GM19239 (cell line): ENCODE measurements at regions not wholly inside any gene's neighbourhood (a gene's known extent, or its start where the extent isn't known, plus 50 kb on each side); places are given as distances from the start of the nearest gene placed in this dataset.

Source experiments
- DNase-seq: peaks from one replicate; pipeline ENCODE4 v3.0.0; 2011; ENCODE audit warnings: low spot score; ENCODE audit not compliant: insufficient read length
- FAIRE-seq: peaks from 2 replicates; lab custom pipeline; 2011; peaks lifted over from hg19 to GRCh38; lab: Jason Lieb, UNC

DNA sequence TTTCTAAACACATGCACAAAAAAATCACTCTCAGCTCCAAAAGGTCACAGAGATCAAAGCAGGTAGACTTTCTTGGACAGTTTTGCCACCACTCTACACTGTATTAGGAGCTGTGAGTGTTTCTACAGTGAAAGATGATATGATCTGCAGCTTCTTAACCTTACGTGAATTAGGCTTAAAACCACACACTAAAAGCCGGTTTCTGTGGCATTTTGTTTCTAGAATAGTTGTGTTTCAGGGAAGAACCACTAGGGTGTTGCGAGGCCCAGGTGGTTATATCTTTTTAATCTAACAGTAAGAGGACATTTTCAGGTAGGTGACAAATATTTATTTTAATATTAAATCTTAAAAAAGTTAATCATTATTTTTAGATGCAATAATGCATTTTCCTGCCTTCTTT is 216.4 kb downstream of the KLF5 start:
- DNase-seq (no peak), FAIRE-seq (no peak)

DNA sequence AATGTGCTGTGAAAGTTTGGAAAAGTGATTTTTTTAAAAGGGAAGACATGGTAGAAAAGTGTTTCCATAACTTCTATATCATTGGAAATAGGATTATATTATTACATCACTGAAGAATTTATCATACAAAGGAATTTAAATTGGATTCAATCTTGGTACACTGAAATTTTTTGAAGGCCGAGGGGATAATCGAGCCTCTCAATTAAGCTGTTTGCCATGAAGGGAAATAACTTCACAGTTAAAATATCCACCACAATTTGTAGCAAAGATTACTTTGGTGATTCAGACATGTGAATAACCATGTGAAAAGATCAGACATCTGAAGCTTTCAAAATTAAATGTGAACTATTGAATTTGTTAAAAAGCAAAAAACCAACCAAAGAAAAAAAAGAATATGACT is 215.3 kb downstream of the KLF5 start:
- FAIRE-seq (no peak), DNase-seq (no peak)

DNA sequence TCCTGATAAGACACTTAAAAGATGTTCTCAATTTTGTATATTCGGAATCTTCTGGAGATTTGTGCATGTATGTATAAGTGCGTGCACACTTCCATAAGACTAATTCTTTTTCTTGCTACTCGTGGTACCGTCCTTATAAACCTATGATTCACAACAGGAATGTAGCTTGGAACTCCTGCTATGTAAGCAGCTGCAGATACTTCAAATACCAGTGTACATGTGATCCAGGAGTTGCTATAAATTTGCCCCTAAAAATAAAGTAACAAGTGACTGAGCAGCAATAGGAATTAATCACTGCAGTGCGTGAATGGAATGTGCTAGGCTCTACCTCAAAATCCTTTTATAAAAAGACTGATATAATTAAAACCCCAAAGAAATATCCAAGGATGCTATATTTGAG is 214.9 kb downstream of the KLF5 start:
- FAIRE-seq = no peak
- DNase-seq = no peak

DNA sequence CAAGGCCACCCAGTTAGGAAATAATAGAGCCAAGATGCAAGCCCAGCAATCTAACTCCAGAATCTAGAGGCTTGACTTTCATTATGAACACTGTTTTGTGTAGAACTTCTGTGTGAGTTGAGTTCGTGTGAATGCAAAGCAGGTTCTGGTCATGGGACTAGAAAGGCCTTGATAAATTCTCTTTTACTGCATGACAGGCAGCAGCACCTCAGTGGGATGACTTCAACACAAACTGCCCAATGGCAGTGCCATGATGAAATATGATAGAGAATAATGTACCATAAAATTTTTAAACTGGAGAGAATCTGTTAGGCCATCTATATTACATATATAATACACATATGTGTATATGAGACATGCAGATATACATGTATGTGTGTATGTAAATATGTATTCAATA is 214.5 kb downstream of the KLF5 start:
- DNase-seq (no peak), FAIRE-seq (no peak)

DNA sequence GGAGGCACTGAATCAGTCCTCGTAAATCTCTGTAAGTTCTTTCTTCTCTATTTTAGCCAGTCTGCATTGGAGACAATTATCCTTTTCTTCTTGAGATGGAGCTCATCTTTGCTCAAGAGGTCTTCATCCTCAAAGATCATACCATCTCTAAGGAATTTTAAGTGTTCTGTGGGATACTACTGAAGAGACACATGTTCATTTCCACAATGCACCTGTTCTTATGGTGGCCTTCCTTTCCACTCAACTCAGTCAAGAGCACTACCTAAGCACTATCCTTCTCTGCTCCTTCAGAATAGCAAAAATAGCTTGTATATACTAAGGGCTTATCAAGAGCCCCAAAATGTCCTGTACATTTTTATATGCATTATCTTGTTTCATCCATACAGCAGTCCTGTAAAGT is 214.0 kb downstream of the KLF5 start:
- no peak for DNase-seq
- no peak for FAIRE-seq

DNA sequence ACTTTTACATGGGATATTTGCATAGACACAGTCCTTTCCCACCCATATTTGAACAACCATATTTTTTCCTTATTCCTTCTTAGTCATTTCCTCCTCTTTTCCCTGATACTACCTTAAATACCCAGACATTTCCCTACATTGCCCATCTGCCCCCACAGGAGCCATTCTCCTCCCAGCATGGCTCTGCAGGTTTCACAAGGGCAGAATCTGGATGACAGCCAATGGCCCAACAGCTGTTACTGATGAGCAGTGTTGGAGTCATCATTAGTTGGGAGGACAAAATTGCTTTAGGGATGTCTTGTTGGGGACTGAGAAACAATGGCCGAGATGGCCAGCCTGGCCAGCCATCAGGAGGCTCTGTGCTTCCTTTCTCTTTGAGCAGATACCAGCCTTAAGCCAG is 209.5 kb downstream of the KLF5 start:
- DNase-seq (no peak), FAIRE-seq (no peak)

DNA sequence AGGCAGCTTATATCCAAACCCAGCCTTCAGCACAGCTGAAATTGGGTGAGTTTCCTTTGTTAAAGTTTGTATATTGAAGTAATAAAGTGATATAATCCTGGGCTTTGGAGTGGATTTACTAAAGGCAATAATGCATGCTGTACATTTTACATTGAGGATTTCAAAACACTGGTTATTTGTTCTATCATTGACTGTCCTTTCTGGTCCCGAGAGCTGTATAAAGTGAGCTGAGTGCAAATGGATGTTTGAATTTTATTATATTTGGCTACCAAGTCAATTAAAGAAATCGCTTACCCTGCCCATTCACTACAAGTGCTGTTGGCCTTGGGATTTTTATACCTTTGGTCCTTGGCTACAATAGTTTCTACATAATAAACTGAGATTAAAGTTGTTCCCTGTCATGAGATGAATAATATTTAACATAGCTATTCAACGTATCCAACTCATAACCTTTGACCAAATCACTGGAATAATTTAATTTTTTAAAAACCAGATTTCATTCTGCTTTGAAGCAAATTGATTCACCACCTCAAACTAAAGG is 207.9 kb downstream of the KLF5 start:
- FAIRE-seq (no peak), DNase-seq (no peak)

DNA sequence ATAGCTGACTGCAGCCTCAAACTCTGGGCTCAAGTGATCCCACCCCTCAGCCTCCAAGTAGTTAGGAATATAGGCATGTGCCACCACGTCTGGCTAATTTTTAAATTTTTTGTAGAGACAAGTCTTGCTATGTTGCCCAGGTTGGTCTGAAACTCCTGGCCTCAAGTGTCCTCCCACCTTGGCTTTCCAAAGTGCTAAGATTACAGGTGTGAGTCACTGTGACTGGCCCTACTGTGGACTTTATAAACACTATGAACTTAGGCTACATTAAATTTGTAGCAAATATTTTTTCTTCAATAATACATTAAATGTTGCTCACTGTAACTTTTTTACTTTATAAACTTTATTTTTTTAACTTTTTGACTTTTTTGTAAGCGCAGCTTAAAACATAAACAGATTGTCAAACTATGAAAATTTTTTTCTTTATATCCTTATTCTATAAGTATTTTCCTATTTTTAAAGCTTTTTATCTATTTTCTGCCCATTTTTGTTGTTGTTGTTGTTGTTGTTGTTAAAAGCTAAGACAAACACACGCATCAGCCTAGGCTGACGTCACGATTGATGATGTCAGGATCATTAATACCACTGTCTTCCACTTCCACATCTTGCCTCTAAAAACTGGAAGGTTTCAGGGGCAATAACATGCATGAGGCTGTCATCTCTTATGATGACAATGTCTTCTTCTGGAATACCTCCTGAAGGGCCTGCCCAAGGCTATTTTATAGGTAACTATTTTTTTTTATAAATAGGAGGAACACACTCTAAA is 204.2 kb downstream of the KLF5 start:
- FAIRE-seq (no peak), DNase-seq (no peak)

DNA sequence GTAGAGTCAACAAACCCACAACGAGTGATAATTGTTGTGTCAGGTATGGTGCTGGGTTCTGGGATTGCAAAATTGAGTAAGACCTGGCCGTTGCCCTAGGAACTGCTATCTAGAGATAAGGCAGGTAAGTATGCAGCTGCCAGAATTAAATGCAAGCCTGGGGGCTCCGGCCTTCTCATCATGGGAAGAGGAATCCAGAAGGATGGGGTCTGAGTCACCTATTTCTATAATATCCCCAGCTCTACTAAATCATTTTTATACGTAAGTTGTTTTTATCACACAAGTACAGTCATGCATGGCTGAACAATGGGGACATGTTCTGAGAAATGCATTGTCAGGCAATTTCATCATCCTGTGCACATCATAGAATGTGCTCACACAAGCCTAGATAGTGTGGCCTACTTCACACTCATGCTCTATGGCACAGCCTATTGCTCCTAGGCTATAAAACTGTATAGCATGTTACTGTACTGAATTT is 203.0 kb downstream of the KLF5 start:
- FAIRE-seq = no peak
- no peak for DNase-seq

DNA sequence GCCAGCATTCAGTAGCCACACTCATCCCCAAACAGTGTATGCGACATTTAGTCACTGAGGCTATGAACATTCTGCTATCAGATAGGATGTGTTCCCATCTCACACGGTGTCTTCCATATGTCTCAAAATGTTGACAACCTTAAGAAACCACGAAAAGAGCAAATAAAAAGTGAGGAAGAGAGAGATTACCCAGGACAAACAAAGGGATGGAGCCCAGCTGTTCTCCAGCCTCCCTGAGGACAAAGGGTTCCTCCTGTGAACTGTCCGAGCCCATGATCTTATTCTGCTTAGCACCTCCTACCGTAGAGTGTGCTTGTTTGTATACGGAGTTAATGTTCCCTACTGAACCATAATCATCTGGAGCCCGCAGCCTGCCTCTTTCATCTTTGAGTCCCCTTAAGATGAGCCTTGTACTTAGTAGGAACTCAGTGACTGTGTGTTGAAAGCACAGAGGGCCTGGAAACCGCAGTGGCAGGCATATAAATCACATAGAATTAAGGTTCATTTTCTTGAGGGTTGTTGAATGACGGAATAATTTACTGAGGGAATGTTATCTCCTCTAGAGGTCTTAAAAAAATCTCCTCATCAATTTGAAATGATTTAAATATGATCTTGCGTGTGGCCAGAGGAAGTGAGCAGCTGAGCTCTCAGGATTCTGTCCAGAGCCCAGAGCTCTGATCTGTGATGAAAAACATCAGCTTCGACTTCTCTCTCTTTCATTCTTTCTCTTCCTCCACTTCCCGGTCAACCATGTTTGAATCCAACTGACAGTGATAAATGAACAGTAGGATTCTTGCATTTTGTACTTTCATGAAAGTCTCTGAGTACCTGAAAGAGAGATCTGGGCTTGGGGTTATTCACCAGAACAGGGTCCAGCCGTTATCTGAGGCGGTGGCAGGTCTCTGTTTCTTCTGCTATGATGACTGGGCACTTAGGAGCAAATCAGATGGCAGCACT is 200.5 kb downstream of the KLF5 start:
- no peak for DNase-seq
- no peak for FAIRE-seq

DNA sequence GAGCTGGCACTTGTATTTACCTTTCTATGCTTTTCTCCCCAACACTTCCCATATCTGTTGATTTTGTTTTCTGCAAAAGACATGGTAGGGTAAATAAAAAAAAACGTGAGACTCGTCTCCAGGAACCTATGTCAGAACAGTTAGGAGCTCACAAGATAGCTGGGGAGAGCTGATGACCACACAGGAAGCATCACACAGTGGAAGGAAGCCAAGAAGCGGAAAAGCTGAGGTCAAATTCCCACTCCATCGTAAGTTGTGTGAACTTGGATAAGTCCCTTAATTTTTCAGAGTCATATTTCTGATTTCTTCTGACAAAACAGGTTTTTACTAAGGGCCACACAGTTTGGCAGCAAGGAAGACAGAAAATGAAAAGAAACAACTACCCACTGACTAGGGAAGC is 199.6 kb downstream of the KLF5 start:
- no peak for DNase-seq

DNA sequence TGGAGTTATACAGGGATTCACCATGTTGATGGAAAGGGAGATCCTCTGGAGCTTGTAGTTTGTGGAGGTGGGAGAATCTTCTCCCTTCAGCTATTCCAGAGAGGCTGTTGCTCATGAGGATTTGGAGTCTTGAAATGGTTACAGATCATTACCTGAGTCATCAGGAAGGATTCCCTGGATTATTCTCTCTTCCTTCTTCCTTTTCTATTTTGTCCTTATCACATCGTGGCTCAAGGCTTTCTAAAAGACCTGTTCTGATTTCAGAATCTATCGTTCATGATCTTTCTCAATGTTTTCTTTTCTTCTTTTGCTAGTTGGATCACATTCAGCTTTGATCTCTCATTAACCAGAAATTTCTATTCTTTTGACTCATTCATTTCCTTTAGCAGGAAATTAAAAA is 196.0 kb downstream of the KLF5 start:
- DNase-seq (no peak), FAIRE-seq (no peak)

More for the DNA sequence above, 199.6 kb downstream of the KLF5 start:
- FAIRE-seq = no peak

DNA sequence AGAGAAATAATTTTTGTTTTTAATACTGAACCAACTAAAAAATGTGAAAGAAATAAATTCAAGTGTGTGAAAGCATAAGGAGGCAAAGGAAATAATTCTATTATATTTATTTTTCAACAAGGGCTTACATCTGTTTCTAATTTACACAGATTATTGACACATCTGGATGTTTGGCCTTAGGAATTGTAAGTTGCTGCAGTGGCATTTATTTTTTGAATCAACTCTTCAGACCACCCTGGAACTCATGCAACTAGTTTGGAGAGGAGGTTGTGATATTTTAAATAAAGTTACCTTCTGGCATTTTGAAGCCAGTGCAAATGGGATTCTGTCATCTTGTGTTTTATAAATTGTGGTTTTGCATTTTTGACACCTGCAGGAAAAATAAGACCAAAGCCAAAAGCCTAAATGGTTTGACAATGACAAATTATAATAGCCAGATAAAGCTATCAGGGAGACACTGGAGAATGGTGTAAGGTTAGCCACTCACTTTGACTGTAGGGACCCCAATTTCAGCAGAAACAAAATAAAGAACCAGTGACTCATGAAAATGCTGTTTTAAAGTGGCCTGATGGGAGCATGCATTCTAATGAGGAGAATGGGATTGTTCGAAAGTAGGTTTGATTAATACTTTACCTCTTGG is 192.9 kb downstream of the KLF5 start:
- DNase-seq = no peak
- FAIRE-seq = no peak

DNA sequence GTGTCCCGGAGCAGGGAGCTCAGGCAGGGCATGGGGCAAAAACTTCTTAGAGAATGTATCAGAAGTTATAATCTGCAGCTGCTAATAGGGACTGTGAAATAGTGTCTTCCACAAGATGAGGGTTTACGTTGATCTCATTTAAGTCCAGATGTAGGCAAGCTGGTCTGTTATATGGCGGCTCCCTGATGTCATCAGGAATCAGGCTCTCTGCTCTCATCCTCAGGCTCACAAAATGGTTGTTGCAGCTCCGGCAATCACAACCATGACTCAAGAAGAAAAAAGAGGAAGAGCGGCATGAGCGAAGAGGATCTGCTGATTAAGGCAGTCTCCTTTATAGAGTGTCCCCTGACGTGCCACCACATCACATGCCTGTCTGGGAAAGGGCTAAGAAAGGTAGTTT is 191.3 kb downstream of the KLF5 start:
- FAIRE-seq (no peak), DNase-seq (no peak)

DNA sequence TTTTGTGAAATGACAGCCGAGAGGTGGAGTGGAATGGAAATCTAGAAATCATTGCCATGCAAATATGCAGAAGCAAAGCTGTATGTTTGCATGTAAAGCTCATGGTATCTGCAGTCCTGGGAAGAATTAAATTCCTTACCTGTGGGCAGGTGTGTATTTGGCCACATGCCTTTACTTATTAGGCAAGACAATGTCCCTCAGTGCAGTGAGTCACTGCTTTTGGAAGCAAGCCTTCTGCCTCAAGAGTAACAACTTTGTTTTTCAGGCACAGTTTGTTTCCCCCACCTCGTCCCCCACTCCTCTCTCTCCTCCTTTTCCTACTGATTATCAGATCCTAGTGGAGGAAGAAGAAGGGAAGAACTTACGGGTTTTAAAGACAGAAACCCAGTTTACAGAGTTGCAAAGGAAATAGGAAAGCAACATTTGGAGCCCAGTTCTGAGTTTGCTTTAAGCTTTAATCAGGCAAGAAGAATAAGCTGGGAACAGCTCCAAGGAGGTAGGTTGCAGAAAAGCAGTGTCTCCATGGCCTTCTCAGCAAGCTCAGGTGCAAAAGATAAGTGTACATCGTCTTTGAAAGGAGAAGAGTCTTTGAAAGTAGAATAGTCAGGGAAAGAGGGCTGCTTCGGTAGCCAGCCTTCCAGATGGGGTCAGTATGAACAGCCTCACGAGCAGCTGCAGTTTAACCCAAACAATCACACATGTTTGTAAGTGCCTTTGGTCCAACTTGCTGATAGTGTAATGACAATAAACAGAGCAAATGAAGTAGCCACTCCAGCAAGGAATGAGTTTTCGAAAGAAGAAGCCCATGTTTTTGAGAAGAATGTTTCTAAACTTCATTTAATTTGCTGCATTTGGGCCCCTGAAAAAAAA is 190.1 kb downstream of the KLF5 start:
- FAIRE-seq (no peak), DNase-seq (no peak)

DNA sequence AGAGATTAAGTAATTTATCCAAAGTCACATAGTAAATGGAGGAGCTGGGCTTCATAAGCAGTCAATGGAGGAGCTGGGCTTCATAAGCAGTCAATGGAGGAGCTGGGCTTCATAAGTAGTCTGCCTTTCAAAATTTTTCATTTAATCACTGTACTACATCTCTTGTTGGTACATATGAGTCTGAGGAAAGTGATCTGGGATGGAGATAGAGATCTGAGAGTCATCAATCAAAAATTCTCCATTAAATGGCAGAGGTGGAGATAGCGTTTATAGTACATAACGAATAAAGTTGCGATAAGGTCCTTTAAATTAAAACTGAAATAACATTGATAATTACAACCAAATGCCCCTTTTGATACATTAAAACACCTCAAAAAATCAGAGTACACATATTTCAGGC is 189.3 kb downstream of the KLF5 start:
- DNase-seq = no peak
- FAIRE-seq = no peak

DNA sequence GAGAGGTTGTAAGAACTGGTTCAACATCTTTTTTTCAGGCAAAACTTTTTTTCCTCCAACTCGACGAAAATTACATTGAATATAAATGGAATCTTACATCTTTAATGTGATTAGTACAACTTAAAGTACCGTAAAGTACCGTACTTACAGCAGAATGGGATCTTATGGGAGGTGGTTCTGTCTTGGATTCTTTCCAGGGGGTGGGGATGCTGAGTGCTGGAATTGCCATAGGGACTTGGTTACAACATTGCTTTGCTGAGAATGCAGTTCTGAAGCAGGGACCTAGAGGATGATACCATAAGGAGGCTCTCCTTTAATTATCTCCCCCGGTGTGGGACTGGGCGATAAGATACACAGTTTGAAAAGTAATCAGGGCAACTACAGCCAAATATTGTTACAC is 186.4 kb downstream of the KLF5 start:
- no peak for FAIRE-seq
- no peak for DNase-seq

DNA sequence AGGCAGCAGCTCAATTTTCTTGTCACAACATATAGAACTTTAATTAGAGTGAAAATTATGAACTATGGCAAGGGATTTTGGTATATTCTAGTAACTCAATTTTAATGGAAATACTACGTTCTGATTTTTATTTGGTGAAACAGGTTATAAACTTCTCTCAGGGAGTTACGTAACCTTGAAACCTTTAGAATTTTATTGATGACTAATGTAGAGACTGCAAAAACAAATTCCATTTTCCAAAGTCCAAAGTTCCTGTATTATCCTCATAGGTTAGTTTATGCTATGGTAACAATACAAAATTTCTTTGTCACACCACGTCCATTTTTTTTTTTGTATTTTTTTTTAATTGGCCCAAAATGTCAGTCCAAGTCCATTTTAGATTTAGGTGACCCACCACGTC is 185.7 kb downstream of the KLF5 start:
- FAIRE-seq (no peak), DNase-seq (no peak)

DNA sequence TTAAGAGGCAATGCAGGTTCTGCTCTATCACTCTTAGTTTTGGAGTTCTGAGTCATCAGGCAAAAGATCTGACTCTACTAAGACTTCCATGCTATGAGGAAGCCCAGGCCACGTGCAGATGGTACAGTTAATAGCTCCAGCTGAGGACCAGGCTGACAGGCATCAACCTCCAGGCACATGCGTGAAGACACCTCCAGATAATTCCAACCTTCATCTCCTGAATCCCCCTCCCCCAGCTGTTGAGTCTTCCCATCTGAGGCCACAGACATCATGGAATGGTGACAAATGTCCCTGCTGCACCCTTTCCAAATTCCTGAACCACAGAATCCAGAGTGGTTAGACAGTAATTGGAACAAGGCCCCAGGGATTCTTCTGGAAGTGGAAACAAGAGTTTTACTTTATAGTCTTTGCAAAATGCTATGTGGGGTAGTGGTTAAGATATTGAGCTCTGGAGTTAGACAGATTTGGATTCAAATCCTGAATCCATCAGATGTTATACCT is 183.8 kb downstream of the KLF5 start:
- DNase-seq = no peak
- FAIRE-seq = no peak

DNA sequence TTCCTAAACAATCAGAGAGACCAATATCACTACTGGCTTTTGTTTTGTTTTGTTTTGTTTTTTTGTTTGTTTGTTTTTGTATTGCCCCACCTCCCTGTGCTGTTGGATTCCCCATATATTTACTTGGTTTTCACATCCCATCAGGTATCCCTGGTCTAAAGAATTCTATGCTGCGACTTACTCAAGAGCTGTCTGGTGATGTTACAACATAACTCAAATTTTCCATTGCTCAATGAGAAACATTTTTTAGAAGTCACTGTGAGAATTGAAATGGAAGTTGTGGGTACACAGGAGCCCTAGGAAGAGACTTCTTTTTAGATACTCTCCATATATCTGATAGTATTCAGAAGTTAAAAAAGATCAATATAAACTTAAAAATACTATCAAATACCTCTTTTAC is 181.4 kb downstream of the KLF5 start:
- DNase-seq (no peak), FAIRE-seq (no peak)
